ENCODE measurements at regions not wholly inside any gene's neighbourhood (a gene's known extent, or its start where the extent isn't known, plus 50 kb on each side); places are given as distances from the start of the nearest gene placed in this dataset.

GRCh38 chr12:67916266-67916970 lies 72.8 kb upstream of the IFNG-AS1 start:
- POLR2A ChIA-PET, result no interaction called here
- Histone ChIP-seq H3K4me1 (ENCODE audit: control insufficient read depth, insufficient read depth, low read length) (no peaks in the 10 kb centered on the region), H3K27ac (ENCODE audit: low read length) (no peak overlapping the region), H3K9me3 (ENCODE audit: control insufficient read depth, insufficient read depth, low read depth, low read length) (no peaks in the 10 kb centered on the region), H3K36me3 (ENCODE audit: control insufficient read depth, insufficient read depth, low read length) (no peaks in the 10 kb centered on the region), H3K27me3 (ENCODE audit: control insufficient read depth, insufficient read depth, low read length) (peaks cover 2% of the 10 kb centered on the region; the same call in 1 of the 2 replicates), H3K4me3 (ENCODE audit: low read depth in 2 of 2, low read length in 2 of 2) (no peak overlapping the region)
- in situ Hi-C loops (cut with HindIII; ENCODE audit: low pct_unique_long_range_greater_than_20kb, low sequenced_read_pairs) (no loop called here), intact Hi-C loops (cut with micrococcal nuclease; ENCODE audit: unreplicated experiment) (no loop called here)
- ATAC-seq (no peak), DNase-seq (ENCODE audit: low read depth, low spot score) (no peak)
- TF ChIP-seq REST (IDR thresholded peaks at IDR 0.05; ENCODE audit: insufficient read depth in 1 of 2, low read depth in 2 of 2, low read length in 1 of 2) (no peak), CTCF (IDR thresholded peaks at IDR 0.05) (no peak), SIN3A (IDR thresholded peaks at IDR 0.05; ENCODE audit: borderline replicate concordance, insufficient read depth, low read depth, low read length) (no peak), POLR2AphosphoS5 (IDR thresholded peaks at IDR 0.05; ENCODE audit: low read depth, low read length) (no peak), TCF7L2 (IDR thresholded peaks at IDR 0.05; ENCODE audit: low read depth, low read length) (no peak)
- no TSS peak for BruUV-seq (replicated peaks)
- CTCF ChIA-PET, result no interaction called here

- H3K4me1 ChIP-seq (ENCODE audit: control insufficient read depth, insufficient read depth, low read length), result no peaks in the 10 kb centered on the region
- no peak overlapping the region for H3K4me3 ChIP-seq (ENCODE audit: low read depth in 2 of 2, low read length in 2 of 2)
- H3K27ac ChIP-seq (ENCODE audit: low read length), result no peak overlapping the region
- peaks cover 2% of the 10 kb centered on the region; the same call in 1 of the 2 replicates for H3K27me3 ChIP-seq (ENCODE audit: control insufficient read depth, insufficient read depth, low read length)
- CTCF ChIA-PET, result no interaction called here
- intact Hi-C loops (cut with micrococcal nuclease; ENCODE audit: unreplicated experiment) (no loop called here), in situ Hi-C loops (cut with HindIII; ENCODE audit: low pct_unique_long_range_greater_than_20kb, low sequenced_read_pairs) (no loop called here)
- DNase-seq (ENCODE audit: low read depth, low spot score), result no peak
- TF ChIP-seq TCF7L2 (IDR thresholded peaks at IDR 0.05; ENCODE audit: low read depth, low read length) (no peak), SIN3A (IDR thresholded peaks at IDR 0.05; ENCODE audit: borderline replicate concordance, insufficient read depth, low read depth, low read length) (no peak), REST (IDR thresholded peaks at IDR 0.05; ENCODE audit: insufficient read depth in 1 of 2, low read depth in 2 of 2, low read length in 1 of 2) (no peak)
- H3K9me3 ChIP-seq (ENCODE audit: control insufficient read depth, insufficient read depth, low read depth, low read length), result no peaks in the 10 kb centered on the region
- BruUV-seq (replicated peaks), result no TSS peak
- ATAC-seq, result no peak
- no peaks in the 10 kb centered on the region for H3K36me3 ChIP-seq (ENCODE audit: control insufficient read depth, insufficient read depth, low read length)
- POLR2A ChIA-PET, result no interaction called here
These were observed 71.4 kb upstream of the IFNG-AS1 start for GRCh38 chr12:67917811-67918210.
